ENCODE measurements at regions not wholly inside any gene's neighbourhood (a gene's known extent, or its start where the extent isn't known, plus 50 kb on each side); places are given as distances from the start of the nearest gene placed in this dataset.

DNA sequence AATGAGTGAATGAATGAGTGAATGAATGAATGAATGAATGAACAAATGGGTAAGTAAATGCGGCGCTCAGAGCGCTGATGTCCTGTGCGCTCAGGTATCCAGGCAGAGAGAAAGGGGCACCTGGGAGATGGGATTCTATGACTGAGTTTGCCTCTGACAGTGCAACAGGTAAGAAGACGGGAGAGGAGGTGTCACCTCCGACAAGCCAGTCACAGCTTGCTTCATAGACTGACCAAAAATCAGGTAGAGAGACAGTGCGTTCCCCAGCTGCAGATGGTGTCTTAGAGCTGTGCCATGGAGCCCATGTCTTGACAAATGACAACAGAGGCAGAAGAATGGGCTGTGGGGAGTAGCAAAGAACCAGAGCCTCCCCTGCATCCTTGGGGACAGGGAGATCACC, 327.3 kb downstream of the FGFR2 start:
- no peak overlapping the region for H3K9ac ChIP-seq (ENCODE audit: low read length)
- intact Hi-C loops (cut with micrococcal nuclease): no loop called here
- DNase-seq (ENCODE audit: low read depth, low spot score): no peak
- no peak for ATAC-seq
- H3K27ac ChIP-seq (ENCODE audit: low read depth, low read length): no peak overlapping the region
- no peaks in the 10 kb centered on the region for H3K9me3 ChIP-seq (ENCODE audit: control insufficient read depth in 1 of 2, insufficient read depth in 1 of 2, low read depth in 1 of 2, low read length in 2 of 2)
- H3K27me3 ChIP-seq (ENCODE audit: insufficient read depth, low read length): peaks cover 14% of the 10 kb centered on the region; the same call in 1 of the 2 replicates
- no peak overlapping the region for H2AFZ ChIP-seq (ENCODE audit: low read depth, low read length, poor library complexity, severe bottlenecking)
- RAD21 ChIA-PET (ENCODE audit: low non-redundant PET in 1 of 2, low total read pairs in 2 of 2, uncharacterized antibody in 2 of 2, unreplicated experiment in 2 of 2): no interaction called here
- POLR2A ChIA-PET: no interaction called here
- no peak overlapping the region for H3K4me3 ChIP-seq (replicated peaks in 1 of 2; ENCODE audit: low read depth in 1 of 2, low read length in 2 of 2)
- H3K9me2 ChIP-seq (ENCODE audit: insufficient read depth): no peaks in the 10 kb centered on the region
- no peak for TF ChIP-seq ELF1 (IDR thresholded peaks at IDR 0.05; ENCODE audit: borderline replicate concordance, low read depth)
- TF ChIP-seq, protein P1, sequence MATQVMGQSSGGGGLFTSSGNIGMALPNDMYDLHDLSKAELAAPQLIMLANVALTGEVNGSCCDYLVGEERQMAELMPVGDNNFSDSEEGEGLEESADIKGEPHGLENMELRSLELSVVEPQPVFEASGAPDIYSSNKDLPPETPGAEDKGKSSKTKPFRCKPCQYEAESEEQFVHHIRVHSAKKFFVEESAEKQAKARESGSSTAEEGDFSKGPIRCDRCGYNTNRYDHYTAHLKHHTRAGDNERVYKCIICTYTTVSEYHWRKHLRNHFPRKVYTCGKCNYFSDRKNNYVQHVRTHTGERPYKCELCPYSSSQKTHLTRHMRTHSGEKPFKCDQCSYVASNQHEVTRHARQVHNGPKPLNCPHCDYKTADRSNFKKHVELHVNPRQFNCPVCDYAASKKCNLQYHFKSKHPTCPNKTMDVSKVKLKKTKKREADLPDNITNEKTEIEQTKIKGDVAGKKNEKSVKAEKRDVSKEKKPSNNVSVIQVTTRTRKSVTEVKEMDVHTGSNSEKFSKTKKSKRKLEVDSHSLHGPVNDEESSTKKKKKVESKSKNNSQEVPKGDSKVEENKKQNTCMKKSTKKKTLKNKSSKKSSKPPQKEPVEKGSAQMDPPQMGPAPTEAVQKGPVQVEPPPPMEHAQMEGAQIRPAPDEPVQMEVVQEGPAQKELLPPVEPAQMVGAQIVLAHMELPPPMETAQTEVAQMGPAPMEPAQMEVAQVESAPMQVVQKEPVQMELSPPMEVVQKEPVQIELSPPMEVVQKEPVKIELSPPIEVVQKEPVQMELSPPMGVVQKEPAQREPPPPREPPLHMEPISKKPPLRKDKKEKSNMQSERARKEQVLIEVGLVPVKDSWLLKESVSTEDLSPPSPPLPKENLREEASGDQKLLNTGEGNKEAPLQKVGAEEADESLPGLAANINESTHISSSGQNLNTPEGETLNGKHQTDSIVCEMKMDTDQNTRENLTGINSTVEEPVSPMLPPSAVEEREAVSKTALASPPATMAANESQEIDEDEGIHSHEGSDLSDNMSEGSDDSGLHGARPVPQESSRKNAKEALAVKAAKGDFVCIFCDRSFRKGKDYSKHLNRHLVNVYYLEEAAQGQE (IDR thresholded peaks at IDR 0.05; ENCODE audit: low read depth): no peak
- TF ChIP-seq SRF (IDR thresholded peaks at IDR 0.05; ENCODE audit: low read depth): no peak
- no peak for TF ChIP-seq ZFX (IDR thresholded peaks at IDR 0.05)
- no peak for TF ChIP-seq EGR1 (IDR thresholded peaks at IDR 0.05; ENCODE audit: low read depth)
- no peak for TF ChIP-seq CEBPB (IDR thresholded peaks at IDR 0.05; ENCODE audit: low read depth)
- H3K79me2 ChIP-seq (ENCODE audit: insufficient read depth, low read length): no peaks in the 10 kb centered on the region
- no peaks in the 10 kb centered on the region for H4K20me1 ChIP-seq (ENCODE audit: insufficient read depth)
- no peak overlapping the region for H3K4me2 ChIP-seq (ENCODE audit: low read length)
- H3K4me1 ChIP-seq (ENCODE audit: control insufficient read depth in 1 of 2, insufficient read depth in 2 of 2, low read length in 2 of 2): no peaks in the 10 kb centered on the region
- no TSS peak for BruUV-seq (replicated peaks)
- CTCF ChIA-PET: no interaction called here
- H3K36me3 ChIP-seq (ENCODE audit: control insufficient read depth in 1 of 2, insufficient read depth in 2 of 2, low read length in 2 of 2): no peaks in the 10 kb centered on the region

DNA sequence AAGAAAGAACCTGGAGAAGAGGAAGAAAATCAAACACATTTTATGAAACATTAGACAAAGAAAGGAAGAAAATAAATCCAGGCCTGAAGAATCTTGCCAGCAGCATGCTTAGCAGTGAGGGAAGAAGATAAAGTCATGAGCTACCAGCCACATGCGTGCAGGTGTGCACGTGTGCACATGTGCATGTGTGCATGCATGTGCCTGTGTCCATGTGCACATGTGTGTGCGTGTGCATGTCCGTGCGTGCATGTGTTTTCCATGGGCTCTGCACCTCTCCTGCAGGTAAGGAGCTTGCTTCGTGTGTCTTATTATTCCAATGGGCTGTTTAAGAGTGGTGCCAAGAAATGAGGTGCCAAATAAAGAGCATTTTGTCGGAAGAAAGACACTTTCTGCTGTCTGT, 322.2 kb downstream of the FGFR2 start:
- H3K36me3 ChIP-seq (ENCODE audit: control insufficient read depth in 1 of 2, insufficient read depth in 2 of 2, low read length in 2 of 2): no peaks in the 10 kb centered on the region
- TF ChIP-seq JUND (IDR thresholded peaks at IDR 0.05): no peak
- no peak for TF ChIP-seq EZH2phosphoT487 (IDR thresholded peaks at IDR 0.05; ENCODE audit: borderline replicate concordance)
- TF ChIP-seq, protein P2, sequence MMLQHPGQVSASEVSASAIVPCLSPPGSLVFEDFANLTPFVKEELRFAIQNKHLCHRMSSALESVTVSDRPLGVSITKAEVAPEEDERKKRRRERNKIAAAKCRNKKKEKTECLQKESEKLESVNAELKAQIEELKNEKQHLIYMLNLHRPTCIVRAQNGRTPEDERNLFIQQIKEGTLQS (IDR thresholded peaks at IDR 0.05): no peak
- H2AFZ ChIP-seq (ENCODE audit: low read depth, low read length, poor library complexity, severe bottlenecking): no peak overlapping the region
- no TSS peak for BruUV-seq (replicated peaks)
- no peaks in the 10 kb centered on the region for H3K9me3 ChIP-seq (ENCODE audit: control insufficient read depth in 1 of 2, insufficient read depth in 1 of 2, low read depth in 1 of 2, low read length in 2 of 2)
- ATAC-seq: no peak
- no peaks in the 10 kb centered on the region for H3K9me2 ChIP-seq (ENCODE audit: insufficient read depth)
- POLR2A ChIA-PET: no interaction called here
- no peak overlapping the region for H3K4me2 ChIP-seq (ENCODE audit: low read length)
- no peaks in the 10 kb centered on the region for H4K20me1 ChIP-seq (ENCODE audit: insufficient read depth)
- no peaks in the 10 kb centered on the region for H3K79me2 ChIP-seq (ENCODE audit: insufficient read depth, low read length)
- DNase-seq (ENCODE audit: low read depth, low spot score): no peak
- H3K9ac ChIP-seq (ENCODE audit: low read length): no peak overlapping the region
- RAD21 ChIA-PET (ENCODE audit: low non-redundant PET in 1 of 2, low total read pairs in 2 of 2, uncharacterized antibody in 2 of 2, unreplicated experiment in 2 of 2): no interaction called here
- H3K4me1 ChIP-seq (ENCODE audit: control insufficient read depth in 1 of 2, insufficient read depth in 2 of 2, low read length in 2 of 2): no peaks in the 10 kb centered on the region
- CTCF ChIA-PET: no interaction called here
- no peak overlapping the region for H3K27ac ChIP-seq (ENCODE audit: low read depth, low read length)
- H3K4me3 ChIP-seq (replicated peaks in 1 of 2; ENCODE audit: low read depth in 1 of 2, low read length in 2 of 2): no peak overlapping the region
- H3K27me3 ChIP-seq (ENCODE audit: insufficient read depth, low read length): peaks cover 13% of the 10 kb centered on the region; the same call in 1 of the 2 replicates
- intact Hi-C loops (cut with micrococcal nuclease): no loop called here
